ENCODE measurements at regions not wholly inside any gene's neighbourhood (a gene's known extent, or its start where the extent isn't known, plus 50 kb on each side); places are given as distances from the start of the nearest gene placed in this dataset.

DNA sequence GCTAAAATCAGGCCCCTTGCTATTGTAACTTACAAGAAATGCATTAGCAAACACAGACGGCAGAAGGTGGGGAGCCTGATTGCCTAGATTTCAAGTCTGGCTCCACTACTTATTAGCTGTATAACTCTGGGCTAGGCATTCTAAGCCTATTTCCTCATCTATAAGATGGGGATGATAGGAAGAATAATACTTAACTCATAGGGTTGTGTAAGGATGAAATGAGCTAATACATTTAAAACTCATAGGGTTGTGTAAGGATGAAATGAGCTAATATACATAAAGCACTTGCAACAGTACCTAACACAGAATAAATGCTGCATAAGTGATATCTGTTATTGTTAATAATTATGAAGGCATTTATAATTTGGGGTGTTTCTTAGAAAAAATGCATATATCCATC is 60.1 kb upstream of the DIO2 start:
- CTCF ChIA-PET, result no interaction called here
- Mint-ChIP-seq H3K27ac (no peak overlapping the region), H3K36me3 (ENCODE audit: low read depth) (no peaks in the 10 kb centered on the region), H3K27me3 (no peaks in the 10 kb centered on the region), H3K9me3 (no peaks in the 10 kb centered on the region), H3K4me3 (no peak overlapping the region), H3K4me1 (no peaks in the 10 kb centered on the region)
- no peak for ATAC-seq (ENCODE audit: low read depth)
- intact Hi-C loops (cut with micrococcal nuclease), result no loop called here
- no peak for DNase-seq
- TF ChIP-seq, protein P1, sequence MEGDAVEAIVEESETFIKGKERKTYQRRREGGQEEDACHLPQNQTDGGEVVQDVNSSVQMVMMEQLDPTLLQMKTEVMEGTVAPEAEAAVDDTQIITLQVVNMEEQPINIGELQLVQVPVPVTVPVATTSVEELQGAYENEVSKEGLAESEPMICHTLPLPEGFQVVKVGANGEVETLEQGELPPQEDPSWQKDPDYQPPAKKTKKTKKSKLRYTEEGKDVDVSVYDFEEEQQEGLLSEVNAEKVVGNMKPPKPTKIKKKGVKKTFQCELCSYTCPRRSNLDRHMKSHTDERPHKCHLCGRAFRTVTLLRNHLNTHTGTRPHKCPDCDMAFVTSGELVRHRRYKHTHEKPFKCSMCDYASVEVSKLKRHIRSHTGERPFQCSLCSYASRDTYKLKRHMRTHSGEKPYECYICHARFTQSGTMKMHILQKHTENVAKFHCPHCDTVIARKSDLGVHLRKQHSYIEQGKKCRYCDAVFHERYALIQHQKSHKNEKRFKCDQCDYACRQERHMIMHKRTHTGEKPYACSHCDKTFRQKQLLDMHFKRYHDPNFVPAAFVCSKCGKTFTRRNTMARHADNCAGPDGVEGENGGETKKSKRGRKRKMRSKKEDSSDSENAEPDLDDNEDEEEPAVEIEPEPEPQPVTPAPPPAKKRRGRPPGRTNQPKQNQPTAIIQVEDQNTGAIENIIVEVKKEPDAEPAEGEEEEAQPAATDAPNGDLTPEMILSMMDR (IDR thresholded peaks at IDR 0.05), result no peak
- POLR2A ChIA-PET, result no interaction called here

DNA sequence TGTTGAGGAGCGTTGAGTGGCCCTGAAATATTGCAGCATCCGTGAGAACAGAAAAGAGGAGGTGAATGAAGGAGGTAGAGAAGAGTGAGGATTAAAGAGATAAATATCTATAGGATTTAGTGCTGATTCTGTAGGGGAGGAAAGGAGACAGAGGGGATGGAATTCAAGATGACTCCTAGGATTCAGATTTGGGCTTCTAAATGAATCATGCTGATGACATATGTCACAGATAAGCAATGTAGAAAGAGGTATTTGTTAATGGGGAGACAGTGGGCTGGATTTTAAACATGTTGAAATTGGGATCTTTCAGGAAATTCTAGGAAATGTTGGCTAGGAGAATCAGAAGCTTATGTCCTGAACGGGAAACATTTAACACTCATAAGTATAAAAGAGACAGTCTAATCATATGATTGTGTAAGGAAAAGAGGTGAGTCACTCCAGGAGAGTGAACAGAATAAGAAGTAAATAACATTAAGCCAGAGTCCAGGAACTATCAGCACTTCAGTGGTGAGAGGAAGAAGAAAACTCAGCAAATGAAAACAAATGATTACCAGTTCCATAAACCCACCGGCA is 58.1 kb upstream of the DIO2 start:
- CTCF ChIA-PET, result no interaction called here
- intact Hi-C loops (cut with micrococcal nuclease), result no loop called here
- DNase-seq (no peak), ATAC-seq (ENCODE audit: low read depth) (no peak)
- Mint-ChIP-seq H3K36me3 (ENCODE audit: low read depth) (no peaks in the 10 kb centered on the region), H3K4me3 (no peak overlapping the region), H3K9me3 (no peaks in the 10 kb centered on the region), H3K27me3 (no peaks in the 10 kb centered on the region), H3K27ac (no peak overlapping the region), H3K4me1 (no peaks in the 10 kb centered on the region)
- TF ChIP-seq, protein P1 (IDR thresholded peaks at IDR 0.05), result no peak
- POLR2A ChIA-PET, result no interaction called here

GRCh38 chr14:80266930-80267329 is 55.6 kb upstream of the DIO2 start:
- H3K4me1 Mint-ChIP-seq, result no peaks in the 10 kb centered on the region
- no peak overlapping the region for H3K27ac Mint-ChIP-seq
- no peaks in the 10 kb centered on the region for H3K9me3 Mint-ChIP-seq
- ChIA-PET POLR2A (no interaction called here), CTCF (no interaction called here)
- ATAC-seq (ENCODE audit: low read depth) (no peak), DNase-seq (no peak)
- TF ChIP-seq, protein P1 (IDR thresholded peaks at IDR 0.05), result no peak
- intact Hi-C loops (cut with micrococcal nuclease), result no loop called here
- no peak overlapping the region for H3K4me3 Mint-ChIP-seq
- no peaks in the 10 kb centered on the region for H3K27me3 Mint-ChIP-seq
- no peaks in the 10 kb centered on the region for H3K36me3 Mint-ChIP-seq (ENCODE audit: low read depth)

GRCh38 chr14:80264702-80265101 is 53.4 kb upstream of the DIO2 start:
- ATAC-seq (ENCODE audit: low read depth) (no peak), DNase-seq (no peak)
- TF ChIP-seq, protein P1 (IDR thresholded peaks at IDR 0.05), result no peak
- intact Hi-C loops (cut with micrococcal nuclease), result no loop called here
- no peak overlapping the region for H3K27ac Mint-ChIP-seq
- POLR2A ChIA-PET, result no interaction called here
- CTCF ChIA-PET, result no interaction called here
- H3K36me3 Mint-ChIP-seq (ENCODE audit: low read depth), result no peaks in the 10 kb centered on the region
- H3K4me3 Mint-ChIP-seq, result no peak overlapping the region
- no peaks in the 10 kb centered on the region for H3K9me3 Mint-ChIP-seq
- no peaks in the 10 kb centered on the region for H3K4me1 Mint-ChIP-seq
- H3K27me3 Mint-ChIP-seq, result no peaks in the 10 kb centered on the region

Measured in activated B cell treated with CpG ODN at 0.5 μM for 24 hours (primary cell).